Osteoblast (primary cell): ENCODE measurements at regions not wholly inside any gene's neighbourhood (a gene's known extent, or its start where the extent isn't known, plus 50 kb on each side); places are given as distances from the start of the nearest gene placed in this dataset.

Source experiments
- DNase-seq: peaks from one replicate; pipeline ENCODE4 v3.0.0; 2011; ENCODE audit warnings: low spot score, mixed read lengths; ENCODE audit not compliant: insufficient read length; ENCODE audit errors: missing footprints
- H2AFZ ChIP-seq: 2 replicates; pipeline ENCODE4 v1.6.0; 2011; ENCODE audit warnings: mild to moderate bottlenecking, low read length
- H3K27ac ChIP-seq: 2 replicates; pipeline ENCODE4 v1.5.1; 2011; ENCODE audit warnings: mild to moderate bottlenecking, low read depth, low read length, moderate library complexity
- H3K27me3 ChIP-seq: 2 replicates; pipeline ENCODE4 v1.6.0; 2012; ENCODE audit warnings: mild to moderate bottlenecking, control low read depth, inconsistent platforms, low read length, moderate library complexity; ENCODE audit not compliant: insufficient read depth
- H3K36me3 ChIP-seq: 2 replicates; pipeline ENCODE4 v1.5.1; 2011; ENCODE audit warnings: mild to moderate bottlenecking, low read length, control low read depth, moderate library complexity; ENCODE audit not compliant: insufficient read depth
- H3K4me1 ChIP-seq: 2 replicates; pipeline ENCODE4 v1.5.1; 2011; ENCODE audit warnings: mild to moderate bottlenecking, low read length, control low read depth, moderate library complexity; ENCODE audit not compliant: insufficient read depth
- H3K4me2 ChIP-seq: 2 replicates; pipeline ENCODE4 v1.6.0; 2011; ENCODE audit warnings: mild to moderate bottlenecking, low read length; ENCODE audit not compliant: insufficient read depth
- H3K4me3 ChIP-seq: fragments of 200-600 bp; sonication (generic); 3 replicates; pipeline ENCODE4 v1.5.1; 2012; ENCODE audit warnings: mild to moderate bottlenecking, low read length, inconsistent platforms; ENCODE audit not compliant: insufficient read depth
- H3K79me2 ChIP-seq: 2 replicates; pipeline ENCODE4 v1.6.0; 2012; ENCODE audit warnings: mild to moderate bottlenecking, low read length, control low read depth, inconsistent platforms; ENCODE audit not compliant: insufficient read depth
- H3K9me3 ChIP-seq: 2 replicates; pipeline ENCODE4 v1.5.1; 2011; ENCODE audit warnings: low read depth, low read length, control low read depth
- H4K20me1 ChIP-seq: 2 replicates; pipeline ENCODE4 v1.6.0; 2012; ENCODE audit warnings: mild to moderate bottlenecking, low read length, control low read depth; ENCODE audit not compliant: insufficient read depth
- TF ChIP-seq, protein P1 (sequence below): IDR thresholded peaks from 2 replicates; pipeline ENCODE4 v1.5.1; 2011; ENCODE audit warnings: mild to moderate bottlenecking, low read depth, low read length, moderate library complexity; ENCODE audit errors: extremely low read depth

DNA sequence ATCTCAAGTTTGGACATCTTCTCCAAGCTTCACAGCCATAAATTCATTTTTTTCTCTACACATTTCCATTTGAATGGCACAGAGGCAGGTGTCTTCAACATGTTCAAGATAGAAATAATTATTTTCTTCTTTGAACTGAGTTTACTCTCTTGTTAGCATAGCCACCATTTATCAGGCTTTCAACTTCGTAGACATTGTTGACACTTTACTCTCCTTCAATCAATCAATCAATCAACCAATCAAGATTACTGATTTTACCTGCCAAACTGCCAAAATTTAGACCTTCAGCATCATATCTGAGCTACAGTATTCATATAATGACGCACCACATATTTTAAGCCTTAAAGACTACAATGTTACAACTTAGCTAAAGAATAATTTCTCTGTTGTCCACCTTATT is 300.1 kb upstream of the LUZP2 start:
- DNase-seq: no peak
- TF ChIP-seq, protein P1, sequence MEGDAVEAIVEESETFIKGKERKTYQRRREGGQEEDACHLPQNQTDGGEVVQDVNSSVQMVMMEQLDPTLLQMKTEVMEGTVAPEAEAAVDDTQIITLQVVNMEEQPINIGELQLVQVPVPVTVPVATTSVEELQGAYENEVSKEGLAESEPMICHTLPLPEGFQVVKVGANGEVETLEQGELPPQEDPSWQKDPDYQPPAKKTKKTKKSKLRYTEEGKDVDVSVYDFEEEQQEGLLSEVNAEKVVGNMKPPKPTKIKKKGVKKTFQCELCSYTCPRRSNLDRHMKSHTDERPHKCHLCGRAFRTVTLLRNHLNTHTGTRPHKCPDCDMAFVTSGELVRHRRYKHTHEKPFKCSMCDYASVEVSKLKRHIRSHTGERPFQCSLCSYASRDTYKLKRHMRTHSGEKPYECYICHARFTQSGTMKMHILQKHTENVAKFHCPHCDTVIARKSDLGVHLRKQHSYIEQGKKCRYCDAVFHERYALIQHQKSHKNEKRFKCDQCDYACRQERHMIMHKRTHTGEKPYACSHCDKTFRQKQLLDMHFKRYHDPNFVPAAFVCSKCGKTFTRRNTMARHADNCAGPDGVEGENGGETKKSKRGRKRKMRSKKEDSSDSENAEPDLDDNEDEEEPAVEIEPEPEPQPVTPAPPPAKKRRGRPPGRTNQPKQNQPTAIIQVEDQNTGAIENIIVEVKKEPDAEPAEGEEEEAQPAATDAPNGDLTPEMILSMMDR: no peak
- no peaks in the 10 kb centered on the region for H4K20me1 ChIP-seq

DNA sequence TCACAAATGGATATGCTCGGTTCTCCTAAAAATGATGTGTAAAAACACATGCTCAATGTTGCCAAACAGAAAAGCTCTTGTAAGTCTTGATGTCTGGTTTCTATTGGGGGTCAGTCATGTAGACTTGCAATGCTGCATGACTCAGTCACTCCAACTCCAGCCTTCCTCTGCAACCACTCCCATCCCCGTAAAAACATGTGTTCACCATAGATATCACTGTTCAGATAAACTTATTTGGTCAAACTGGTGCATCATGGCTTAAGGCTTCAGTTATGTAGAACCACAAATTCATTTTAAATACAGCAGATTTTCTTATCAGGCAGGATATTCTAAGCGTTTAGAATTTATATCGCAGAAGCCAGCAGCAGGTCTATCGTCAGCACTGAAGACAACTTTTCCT is 298.4 kb upstream of the LUZP2 start:
- Histone ChIP-seq H3K4me3 (no peak overlapping the region), H3K36me3 (no peaks in the 10 kb centered on the region), H4K20me1 (no peaks in the 10 kb centered on the region), H2AFZ (no peak overlapping the region), H3K4me1 (no peaks in the 10 kb centered on the region), H3K9me3 (no peaks in the 10 kb centered on the region), H3K27me3 (no peaks in the 10 kb centered on the region), H3K27ac (no peak overlapping the region), H3K4me2 (no peak overlapping the region), H3K79me2 (no peaks in the 10 kb centered on the region)
- TF ChIP-seq, protein P1: no peak
- no peak for DNase-seq

More for the DNA sequence above, 300.1 kb upstream of the LUZP2 start:
- no peak overlapping the region for H3K4me3 ChIP-seq
- H3K27me3 ChIP-seq: no peaks in the 10 kb centered on the region
- no peaks in the 10 kb centered on the region for H3K4me1 ChIP-seq
- no peak overlapping the region for H2AFZ ChIP-seq
- H3K79me2 ChIP-seq: no peaks in the 10 kb centered on the region
- no peak overlapping the region for H3K4me2 ChIP-seq
- H3K9me3 ChIP-seq: peaks cover 2% of the 10 kb centered on the region
- no peak overlapping the region for H3K27ac ChIP-seq
- no peaks in the 10 kb centered on the region for H3K36me3 ChIP-seq

DNA sequence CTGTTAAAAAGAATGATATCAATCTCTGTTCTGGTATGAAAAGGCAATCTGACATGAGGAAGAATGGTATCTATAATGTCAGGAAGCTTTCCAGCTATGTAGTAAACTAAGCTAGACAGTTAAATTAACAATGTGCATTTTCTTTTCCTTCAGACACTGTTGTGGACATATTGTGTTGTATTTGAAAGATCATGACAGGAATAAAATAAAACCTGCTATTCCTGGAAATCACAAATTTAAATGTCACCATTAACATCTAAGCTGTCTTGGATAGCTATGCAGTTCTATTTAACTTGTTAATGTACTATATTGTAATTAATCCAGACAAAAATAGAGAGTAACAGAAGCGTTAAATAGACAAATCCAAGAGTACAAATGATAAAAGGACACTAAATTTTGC is 297.4 kb upstream of the LUZP2 start:
- Histone ChIP-seq H3K4me3 (no peak overlapping the region), H3K36me3 (no peaks in the 10 kb centered on the region), H3K4me2 (no peak overlapping the region), H3K9me3 (no peaks in the 10 kb centered on the region), H3K4me1 (no peaks in the 10 kb centered on the region), H4K20me1 (no peaks in the 10 kb centered on the region), H3K27ac (no peak overlapping the region), H3K79me2 (no peaks in the 10 kb centered on the region), H2AFZ (no peak overlapping the region), H3K27me3 (no peaks in the 10 kb centered on the region)
- TF ChIP-seq, protein P1: no peak
- no peak for DNase-seq

DNA sequence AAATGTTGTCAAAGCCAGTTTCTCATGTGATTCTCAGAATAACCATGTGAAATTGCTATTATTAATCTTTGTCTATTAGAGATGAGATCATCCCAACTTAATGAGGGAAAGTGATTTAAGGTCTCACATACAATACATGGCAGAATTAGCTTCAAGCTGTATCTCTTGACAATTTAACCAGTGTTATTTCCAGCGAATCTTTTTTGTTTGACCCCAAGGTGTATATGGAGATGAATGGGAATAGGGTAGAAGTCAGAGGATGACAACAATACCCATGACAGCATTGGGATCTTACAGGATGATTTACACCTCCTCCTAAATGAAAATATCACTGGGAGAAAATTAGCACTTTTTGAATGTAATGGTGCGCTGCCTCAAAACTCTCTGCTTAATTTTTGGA is 290.8 kb upstream of the LUZP2 start:
- Histone ChIP-seq H3K27ac (no peak overlapping the region), H3K4me1 (no peaks in the 10 kb centered on the region), H3K36me3 (no peaks in the 10 kb centered on the region), H4K20me1 (no peaks in the 10 kb centered on the region), H3K9me3 (no peaks in the 10 kb centered on the region), H3K27me3 (no peaks in the 10 kb centered on the region), H3K4me3 (no peak overlapping the region), H2AFZ (no peak overlapping the region), H3K79me2 (no peaks in the 10 kb centered on the region), H3K4me2 (no peak overlapping the region)
- TF ChIP-seq, protein P1: no peak
- DNase-seq: peak; percentile 47
